Large intestine (tissue), 3 donors: ENCODE measurements at regions not wholly inside any gene's neighbourhood (a gene's known extent, or its start where the extent isn't known, plus 50 kb on each side); places are given as distances from the start of the nearest gene placed in this dataset.
A peak's percentile ranks its signal among the peaks of the same experiment; 100 is the strongest.

Experiments
- DNase-seq, 2 donors: peaks; one replicate each; pipeline versions ENCODE4 v3.0.0 to v3.0.0-alpha.2; 2013
- H3K27ac ChIP-seq: one replicate; pipeline ENCODE4 v1.5.1; 2013; ENCODE audit warnings: low read length
- H3K27me3 ChIP-seq: 2 replicates; pipeline ENCODE4 v1.6.1; 2013; ENCODE audit warnings: low read length; ENCODE audit not compliant: control insufficient read depth, insufficient read depth
- H3K36me3 ChIP-seq: 2 replicates; pipeline ENCODE4 v1.6.1; 2013; ENCODE audit warnings: low read length; ENCODE audit not compliant: control insufficient read depth, insufficient read depth
- H3K4me1 ChIP-seq: one replicate; pipeline ENCODE4 v1.6.1; 2013; ENCODE audit warnings: low read length; ENCODE audit not compliant: control insufficient read depth, insufficient read depth
- H3K4me3 ChIP-seq: one replicate; pipeline ENCODE4 v1.5.1; 2013; ENCODE audit warnings: low read length
- H3K9me3 ChIP-seq: one replicate; pipeline ENCODE4 v1.6.1; 2013; ENCODE audit warnings: mild to moderate bottlenecking, low read depth, low read length, moderate library complexity; ENCODE audit not compliant: control insufficient read depth
- WGBS: methylation state at CpG from one replicate; pipeline ENCODE4 v1.1.5; 2013; ENCODE audit warnings: low lambda C conversion rate; ENCODE audit not compliant: insufficient coverage; 5-methylcytosine and 5-hydroxymethylcytosine counted together

GRCh38 chr14:104371917-104372316 lies 207.6 kb upstream of the C14orf180 start:
- Histone ChIP-seq H3K27ac (no peak overlapping the region), H3K36me3 (no peaks in the 10 kb centered on the region), H3K4me1 (peaks cover 8% of the 10 kb centered on the region), H3K9me3 (peaks cover 3% of the 10 kb centered on the region), H3K27me3 (peaks cover 11% of the 10 kb centered on the region), H3K4me3 (no peak overlapping the region)
- no peak for DNase-seq
- WGBS: 100% methylated on average over 2 of the region's 6 CpGs

GRCh38 chr14:104372390-104373054 lies 207.0 kb upstream of the C14orf180 start:
- H3K27me3 ChIP-seq: peaks cover 12% of the 10 kb centered on the region
- H3K4me1 ChIP-seq: peaks cover 8% of the 10 kb centered on the region
- no CpG with 5 or more reads among the region's 16 CpGs for WGBS
- no peak overlapping the region for H3K4me3 ChIP-seq
- no peaks in the 10 kb centered on the region for H3K36me3 ChIP-seq
- no peak overlapping the region for H3K27ac ChIP-seq
- peaks cover 3% of the 10 kb centered on the region for H3K9me3 ChIP-seq
- DNase-seq: peak in 1 of 2 donors; percentile 57

GRCh38 chr14:104373055-104373854 lies 206.3 kb upstream of the C14orf180 start:
- Histone ChIP-seq H3K27ac (no peak overlapping the region), H3K36me3 (no peaks in the 10 kb centered on the region), H3K9me3 (peaks cover 3% of the 10 kb centered on the region), H3K4me1 (peaks cover 8% of the 10 kb centered on the region), H3K27me3 (peaks cover 16% of the 10 kb centered on the region), H3K4me3 (no peak overlapping the region)
- DNase-seq: no peak
- no CpG with 5 or more reads among the region's 26 CpGs for WGBS

- peaks cover 20% of the 10 kb centered on the region for H3K27me3 ChIP-seq
- H3K9me3 ChIP-seq: peaks cover 3% of the 10 kb centered on the region
- no peak overlapping the region for H3K27ac ChIP-seq
- no peaks in the 10 kb centered on the region for H3K36me3 ChIP-seq
- no peak overlapping the region for H3K4me3 ChIP-seq
- WGBS: no CpG with 5 or more reads among the region's 33 CpGs
- DNase-seq: no peak
- peaks cover 8% of the 10 kb centered on the region for H3K4me1 ChIP-seq
Observed at GRCh38 chr14:104373855-104374717, 205.5 kb upstream of the C14orf180 start.

- Histone ChIP-seq H3K4me3 (no peak overlapping the region), H3K36me3 (no peaks in the 10 kb centered on the region), H3K27me3 (peaks cover 26% of the 10 kb centered on the region), H3K27ac (no peak overlapping the region), H3K4me1 (peaks cover 8% of the 10 kb centered on the region), H3K9me3 (peaks cover 3% of the 10 kb centered on the region)
- no peak for DNase-seq
- no CpG with 5 or more reads among the region's 3 CpGs for WGBS
Observed at GRCh38 chr14:104374718-104375080, 204.9 kb upstream of the C14orf180 start.

GRCh38 chr14:104375551-104376201 lies 203.9 kb upstream of the C14orf180 start:
- Histone ChIP-seq H3K4me1 (peaks cover 8% of the 10 kb centered on the region), H3K4me3 (no peak overlapping the region), H3K9me3 (peaks cover 3% of the 10 kb centered on the region), H3K27ac (no peak overlapping the region), H3K27me3 (peaks cover 34% of the 10 kb centered on the region), H3K36me3 (no peaks in the 10 kb centered on the region)
- no peak for DNase-seq
- WGBS: 80% methylated on average over 1 of the region's 21 CpGs

GRCh38 chr14:104376202-104377140 lies 203.1 kb upstream of the C14orf180 start:
- H3K4me3 ChIP-seq: no peak overlapping the region
- WGBS: no CpG with 5 or more reads among the region's 31 CpGs

GRCh38 chr14:104377256-104377655 lies 202.3 kb upstream of the C14orf180 start:
- peaks cover 8% of the 10 kb centered on the region for H3K4me1 ChIP-seq
- no peak overlapping the region for H3K27ac ChIP-seq
- H3K4me3 ChIP-seq: no peak overlapping the region
- whole genome bisulfite sequencing: 80% methylated on average over 1 of the region's 10 CpGs
- no peak for DNase-seq
- H3K36me3 ChIP-seq: no peaks in the 10 kb centered on the region
- H3K9me3 ChIP-seq: peaks cover 3% of the 10 kb centered on the region
- H3K27me3 ChIP-seq: peaks cover 36% of the 10 kb centered on the region

More at GRCh38 chr14:104376202-104377140, 203.1 kb upstream of the C14orf180 start:
- Histone ChIP-seq H3K9me3 (peaks cover 6% of the 10 kb centered on the region), H3K27ac (no peak overlapping the region), H3K4me1 (peaks cover 8% of the 10 kb centered on the region), H3K36me3 (no peaks in the 10 kb centered on the region), H3K27me3 (peaks cover 36% of the 10 kb centered on the region)
- no peak for DNase-seq

GRCh38 chr14:104378698-104379113 lies 200.9 kb upstream of the C14orf180 start:
- Histone ChIP-seq H3K4me1 (no peaks in the 10 kb centered on the region), H3K36me3 (no peaks in the 10 kb centered on the region), H3K27me3 (peaks cover 40% of the 10 kb centered on the region), H3K9me3 (peaks cover 3% of the 10 kb centered on the region), H3K4me3 (no peak overlapping the region), H3K27ac (no peak overlapping the region)
- no CpG with 5 or more reads among the region's 7 CpGs for WGBS
- DNase-seq: no peak
